ENCODE measurements at regions not wholly inside any gene's neighbourhood (a gene's known extent, or its start where the extent isn't known, plus 50 kb on each side); places are given as distances from the start of the nearest gene placed in this dataset.
"Not testable (repeated sequence)": the region's sequence is repeated elsewhere in the genome, so short reads cannot be mapped to it uniquely, and the experiment has no call there.

DNA sequence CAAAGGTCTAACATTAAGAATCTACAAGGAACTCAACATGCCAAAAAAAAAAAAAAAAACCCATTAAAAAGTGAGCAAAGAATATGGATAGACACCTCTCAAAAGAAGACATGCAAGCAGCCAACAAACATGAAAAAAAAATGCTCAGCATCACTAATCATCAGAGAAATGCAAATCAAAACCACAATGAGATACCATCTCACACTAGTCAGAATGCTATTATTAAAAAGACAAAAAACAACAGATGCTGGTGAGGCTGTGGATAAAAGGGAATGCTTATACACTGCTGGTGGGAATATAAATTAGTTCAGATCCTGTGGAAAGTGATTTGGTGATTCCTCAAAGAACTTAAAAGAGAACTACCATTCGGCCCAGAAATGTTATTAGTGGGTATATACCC lies 257.7 kb upstream of the PLET1 start:
- DNase-seq, result no peak

DNA sequence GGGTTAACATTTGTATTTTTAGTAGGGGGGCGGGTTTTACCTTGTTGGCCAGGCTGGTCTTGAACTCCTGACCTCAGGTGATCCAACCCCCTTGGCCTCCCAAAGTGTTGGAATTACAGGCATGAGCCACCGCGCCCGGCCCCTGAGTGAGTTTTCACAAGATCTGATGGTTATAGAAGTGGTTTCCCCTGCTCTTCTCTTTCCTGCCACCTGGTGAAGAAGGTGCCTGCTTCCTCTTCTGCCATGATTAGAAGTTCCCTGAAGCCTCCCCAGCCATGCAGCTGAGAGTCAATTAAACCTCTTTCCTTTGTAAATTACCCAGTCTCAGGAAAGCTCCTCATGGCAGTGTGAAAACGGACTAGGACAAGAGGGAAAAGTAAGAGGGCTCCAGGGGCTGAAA lies 259.1 kb upstream of the PLET1 start:
- no peak for DNase-seq

DNA sequence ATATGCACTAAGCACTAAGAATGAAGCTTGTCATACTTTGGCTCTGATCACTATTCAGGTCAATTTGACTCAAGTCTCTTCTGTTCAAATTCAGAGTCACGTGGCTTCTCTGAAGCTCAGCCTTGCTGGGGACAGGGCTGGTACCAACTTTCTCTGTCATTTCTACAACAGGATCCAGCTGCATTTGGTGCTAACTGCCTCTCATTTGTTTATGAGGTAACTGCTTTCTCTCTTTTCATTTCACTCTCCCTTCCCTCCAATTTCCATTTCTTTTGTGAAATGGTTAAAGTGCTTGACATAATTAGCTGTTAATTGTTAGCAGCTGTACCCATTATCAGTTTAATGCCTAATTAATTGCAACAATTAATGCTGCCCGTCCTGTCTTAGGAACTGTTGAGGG lies 259.7 kb upstream of the PLET1 start:
- no peak for DNase-seq

DNA sequence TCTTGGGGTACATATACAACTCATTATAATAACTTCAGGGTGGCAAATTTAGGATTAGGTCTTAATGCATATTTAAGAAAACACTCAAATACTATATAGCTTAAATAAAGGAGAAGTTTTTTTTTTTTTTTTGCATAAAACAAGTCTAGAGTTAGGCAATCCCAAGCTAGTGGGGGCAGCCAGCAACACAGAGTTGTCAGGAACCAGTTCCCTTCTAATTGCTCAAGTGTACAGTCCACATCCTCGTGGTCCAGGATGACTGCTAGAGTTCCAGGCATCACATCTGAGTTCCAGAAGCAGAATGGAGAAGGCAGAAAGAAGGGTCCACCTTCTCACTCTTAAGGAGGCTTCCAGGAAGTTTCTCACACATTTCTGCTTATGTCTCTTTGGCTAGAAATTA lies 261.9 kb upstream of the PLET1 start:
- DNase-seq, result no peak

DNA sequence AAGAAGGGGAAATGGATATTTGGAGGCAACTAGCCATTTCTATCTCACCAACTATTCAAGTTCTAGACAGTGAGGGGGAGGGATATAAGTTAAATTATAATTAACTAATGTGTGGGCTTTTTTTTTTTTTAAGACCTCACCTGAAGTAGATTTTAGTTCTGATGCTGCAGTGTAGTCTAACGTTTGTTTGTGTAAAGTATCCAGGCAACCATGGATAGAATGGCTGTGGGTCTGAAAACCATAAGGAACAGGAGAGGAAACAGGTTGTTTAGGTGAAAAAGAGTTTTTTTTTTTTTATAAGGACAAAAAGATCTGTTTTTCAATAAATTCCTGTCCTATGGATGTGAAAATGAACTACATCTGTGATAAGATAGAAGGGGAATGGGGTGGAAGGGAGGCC lies 262.4 kb upstream of the PLET1 start:
- DNase-seq, result no peak

DNA sequence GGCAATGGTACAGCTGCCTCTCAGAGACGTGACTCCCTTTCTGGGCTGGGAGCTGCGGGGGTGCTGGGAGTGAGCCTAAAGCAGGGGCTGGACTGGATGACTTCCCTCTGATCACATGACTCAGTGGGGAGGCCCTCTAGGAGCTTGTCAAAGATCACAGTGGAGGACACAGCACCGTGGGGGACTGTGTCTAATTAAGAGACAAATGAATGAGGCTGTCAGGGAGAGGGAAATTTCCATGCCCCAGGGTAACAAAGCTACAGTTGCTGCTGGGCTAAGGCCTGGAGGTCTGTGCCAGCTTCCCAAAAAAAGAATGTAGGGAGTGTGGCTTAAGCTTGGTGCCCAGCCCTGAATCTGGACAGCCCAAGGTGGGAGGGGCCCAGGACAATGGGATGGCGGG lies 262.8 kb upstream of the PLET1 start:
- DNase-seq, result no peak

DNA sequence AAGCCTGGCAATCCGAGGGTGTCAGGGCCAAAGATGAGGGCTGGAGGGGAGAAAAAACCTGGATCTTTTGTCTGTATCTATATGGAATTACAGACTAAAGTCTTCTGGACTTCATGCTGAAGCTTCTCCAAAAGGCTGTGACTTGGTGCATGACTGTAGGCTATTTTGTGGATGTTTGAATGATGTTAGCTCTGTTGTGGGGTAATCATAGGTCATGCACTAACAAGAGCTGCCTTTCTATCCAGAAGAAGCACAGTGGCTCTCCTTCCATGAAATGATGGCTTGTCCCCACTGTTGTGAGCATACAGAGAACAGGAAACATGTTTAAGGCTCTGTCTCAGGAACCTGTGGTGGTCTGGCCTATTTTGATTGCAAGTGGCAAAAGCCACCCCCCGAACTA lies 263.3 kb upstream of the PLET1 start:
- DNase-seq, result no peak

DNA sequence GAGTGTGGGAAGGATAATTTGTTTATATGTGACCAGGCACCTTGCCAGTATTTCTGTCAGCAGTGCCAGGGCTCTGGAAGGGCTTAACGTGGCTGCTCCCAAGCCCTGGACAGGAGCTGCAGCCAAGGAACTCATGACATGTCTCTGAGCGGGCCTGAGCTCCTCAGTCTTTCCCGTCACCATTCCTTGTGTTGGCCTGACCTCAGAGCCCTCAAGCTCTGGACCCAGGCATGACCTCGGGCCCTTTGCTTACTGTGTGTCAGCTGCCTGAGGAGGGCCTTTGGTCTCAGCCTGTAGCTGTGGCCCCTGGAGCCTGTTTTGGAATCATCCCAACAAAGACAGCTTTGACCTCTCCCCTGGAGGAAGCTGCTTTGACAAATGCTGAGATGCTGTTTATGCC lies 264.1 kb upstream of the PLET1 start:
- no peak for DNase-seq

DNA sequence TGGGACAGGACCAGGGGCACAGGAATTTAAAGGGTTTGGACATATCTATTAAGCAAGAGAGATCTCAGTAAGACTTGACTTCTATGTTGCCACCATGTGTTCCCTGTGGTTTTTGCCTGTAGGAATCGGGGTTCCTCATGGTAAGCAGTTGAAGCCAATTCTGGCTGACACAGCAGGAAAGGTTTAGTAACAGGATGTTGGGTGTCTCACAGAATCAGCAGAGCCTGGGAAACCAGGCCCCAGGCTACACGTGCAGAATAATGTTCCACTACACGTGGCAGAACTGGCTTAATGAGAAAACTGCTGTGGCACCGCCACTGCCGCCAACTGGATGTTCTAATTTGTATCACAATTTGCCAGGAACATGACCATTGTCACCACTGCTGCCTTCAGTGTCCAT lies 264.6 kb upstream of the PLET1 start:
- DNase-seq, result no peak

DNA sequence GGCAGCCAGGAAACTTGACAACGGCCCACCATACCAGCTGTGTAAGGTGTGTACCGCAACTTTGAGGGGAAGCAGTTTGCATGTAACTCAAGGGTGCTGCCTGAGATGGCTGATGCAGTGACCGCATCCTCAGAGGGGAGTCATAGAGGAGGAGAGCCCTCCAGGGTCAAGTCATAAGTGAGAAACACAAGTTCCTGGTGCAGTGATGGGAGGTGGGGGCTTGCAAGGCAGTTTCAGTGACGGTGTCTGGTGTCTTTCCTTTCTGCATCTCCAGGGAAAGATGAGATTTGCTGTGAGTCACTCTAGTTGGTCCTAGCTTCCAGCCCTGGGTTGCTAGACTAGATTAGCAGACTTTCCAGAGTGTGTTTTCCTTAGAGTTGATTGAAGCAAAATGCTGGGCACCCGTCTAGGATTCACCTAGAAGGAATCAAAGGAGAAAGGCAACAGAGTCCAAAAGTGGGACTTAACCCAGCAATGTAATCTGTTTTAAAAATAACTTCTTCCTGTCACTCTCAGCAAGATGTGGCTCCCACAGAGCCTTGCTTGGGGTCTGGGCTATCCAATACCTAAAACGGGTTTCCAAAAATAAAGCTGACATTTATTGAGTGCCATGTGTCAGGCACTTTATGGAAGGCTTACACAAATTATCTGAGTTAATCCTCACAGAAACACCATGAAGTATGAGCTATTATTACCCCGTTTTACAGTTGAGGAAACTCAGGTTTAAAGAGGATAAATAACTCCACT lies 265.4 kb upstream of the PLET1 start:
- no peak for DNase-seq

DNA sequence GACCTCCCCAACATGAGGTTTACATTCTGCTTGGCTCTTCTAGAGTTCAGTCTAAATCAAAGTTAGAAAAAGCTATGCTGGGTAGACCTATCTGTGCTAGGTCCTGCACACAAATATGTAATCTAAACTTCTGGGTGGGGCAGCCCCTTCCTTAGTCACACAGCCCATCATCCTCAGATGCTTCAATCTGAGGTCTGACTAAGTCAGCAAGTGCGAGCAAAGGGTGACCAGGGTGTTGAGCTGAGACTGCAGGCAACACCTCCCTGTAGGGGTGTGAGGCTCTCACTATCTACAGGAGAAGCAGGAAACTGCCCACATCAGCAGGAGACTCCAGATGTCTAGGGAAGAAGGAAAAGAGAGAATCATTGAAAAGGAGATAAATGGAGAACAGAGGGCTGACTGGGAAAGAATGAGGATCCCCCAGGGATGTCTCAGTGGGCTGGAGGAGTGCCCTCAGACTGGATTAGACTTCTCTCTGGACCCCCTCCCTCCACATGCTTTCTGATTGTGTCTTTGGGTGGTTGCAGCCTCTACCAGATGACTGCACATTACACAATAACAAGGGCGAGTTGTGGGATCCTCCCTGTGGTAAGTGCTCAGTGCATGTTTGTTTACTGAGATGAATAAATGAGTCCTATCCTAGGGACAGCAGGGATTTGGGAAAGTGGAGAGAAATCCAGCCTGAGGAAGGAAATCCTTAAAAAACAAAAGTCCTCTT lies 266.2 kb upstream of the PLET1 start:
- DNase-seq, result no peak

DNA sequence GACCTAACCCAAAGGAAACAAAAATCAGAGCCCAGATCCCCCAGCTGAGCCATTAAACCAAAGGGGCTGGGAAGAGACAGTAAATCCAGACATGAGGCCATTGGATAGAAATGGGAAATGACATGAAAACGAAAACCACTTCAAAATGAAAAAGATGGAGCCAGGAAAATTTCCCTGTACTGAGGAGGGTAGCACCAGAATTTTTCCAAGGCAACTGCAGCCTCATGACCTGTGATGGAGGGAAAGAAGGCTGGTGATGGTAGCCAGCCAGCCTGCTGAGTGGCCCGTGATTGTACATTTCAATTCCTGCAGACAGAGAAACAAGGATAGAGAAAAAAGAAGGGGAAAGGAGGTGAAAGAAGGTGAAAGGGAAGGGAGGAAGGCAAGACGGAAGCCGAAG lies 268.4 kb upstream of the PLET1 start:
- no peak for DNase-seq

DNA sequence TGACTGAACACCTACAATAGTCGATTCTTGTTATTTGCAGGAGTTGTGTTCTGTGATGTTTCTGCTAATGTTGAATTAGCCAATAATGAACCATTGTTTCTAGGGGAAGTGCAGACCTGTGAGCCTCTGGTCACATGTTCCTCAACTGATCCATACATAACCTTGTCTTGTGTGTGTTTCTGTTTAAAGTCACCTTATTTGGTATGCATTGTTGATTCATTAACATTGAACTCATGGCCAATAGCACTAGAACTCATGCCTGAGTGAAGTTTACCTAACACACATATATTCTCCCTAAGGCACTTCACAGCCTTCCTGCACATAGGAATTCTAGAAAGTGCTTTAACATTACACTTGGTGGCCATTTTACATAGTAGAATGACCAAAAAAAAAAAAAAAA lies 271.8 kb upstream of the PLET1 start:
- no peak for DNase-seq

DNA sequence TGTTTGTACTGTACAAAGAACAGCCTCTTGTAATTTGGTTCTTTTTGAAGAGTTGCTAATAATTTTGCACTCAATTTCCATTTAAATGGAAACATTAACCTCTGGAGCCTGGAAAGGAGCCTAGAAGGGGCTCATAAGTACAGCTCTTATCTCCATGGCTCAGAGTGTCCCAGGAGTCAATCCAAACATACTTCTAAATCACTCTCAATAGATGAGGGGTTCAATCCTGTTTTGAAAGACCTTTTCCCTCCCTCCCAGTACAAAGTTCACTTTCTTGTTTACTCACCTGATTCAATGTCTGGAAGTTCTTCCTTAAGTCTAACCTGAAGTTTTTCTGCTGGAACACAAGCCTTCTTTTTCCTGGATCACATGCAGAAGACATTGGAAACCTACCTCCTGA lies 273.0 kb upstream of the PLET1 start:
- no peak for DNase-seq

DNA sequence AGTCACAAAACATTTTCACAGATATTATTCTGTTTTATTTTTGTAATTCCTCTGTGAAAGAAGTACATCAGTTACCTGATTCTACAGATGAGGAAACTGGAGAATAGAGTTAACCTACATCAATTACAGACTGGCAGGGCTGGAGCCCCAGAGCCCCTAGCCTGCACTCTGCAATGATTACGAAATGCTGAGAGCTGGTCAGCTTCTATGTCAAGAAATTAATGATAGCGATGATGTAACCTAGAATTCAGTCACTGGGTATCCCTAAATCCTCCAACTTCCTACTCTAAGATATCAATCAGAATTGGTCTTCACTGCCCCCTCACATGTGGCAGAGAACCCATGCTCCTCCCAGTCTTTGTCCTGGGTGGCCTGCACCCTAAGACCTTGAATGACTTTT lies 273.5 kb upstream of the PLET1 start:
- DNase-seq, result no peak

DNA sequence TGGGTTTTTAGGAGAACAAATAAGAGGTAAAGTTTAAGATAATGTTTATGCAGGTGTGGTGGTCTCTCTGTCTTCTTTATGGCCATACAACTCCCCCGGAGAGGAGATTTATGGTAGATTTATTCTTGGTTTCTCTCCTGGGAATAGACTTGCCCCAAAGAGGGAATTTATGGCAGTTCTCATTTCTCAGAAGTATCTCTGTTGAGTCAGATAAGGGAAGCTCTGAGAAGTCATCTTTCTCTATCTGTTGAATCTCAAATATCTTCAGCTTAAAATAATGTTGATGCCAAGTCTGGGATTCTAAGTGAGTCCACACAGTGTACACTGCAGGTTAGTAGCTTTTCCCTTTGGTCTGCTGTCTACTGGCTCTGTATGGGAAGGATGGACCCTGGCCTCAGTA lies 276.4 kb upstream of the PLET1 start:
- DNase-seq, result no peak

DNA sequence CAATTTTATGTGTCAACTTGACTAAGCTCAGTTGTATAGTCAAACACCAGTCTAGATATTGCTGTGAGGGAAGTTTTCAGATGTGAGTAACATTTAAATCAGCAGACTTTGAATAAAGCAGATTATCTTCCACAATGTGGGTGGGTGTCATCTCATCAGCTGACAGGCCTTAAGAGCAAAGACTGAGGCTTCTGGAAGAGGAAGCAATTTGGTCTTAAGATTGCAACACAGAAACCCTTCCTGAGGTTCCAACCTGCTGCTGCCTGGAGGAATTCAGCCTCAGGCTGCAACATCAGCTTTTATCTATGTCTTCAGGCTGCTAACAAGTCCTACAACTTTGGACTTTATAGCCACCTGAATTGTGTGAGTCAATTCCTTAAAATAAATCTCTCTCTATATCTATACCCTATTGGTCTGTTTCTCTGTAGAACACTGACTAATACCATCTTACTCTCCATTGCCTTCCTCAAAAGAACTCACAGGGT lies 277.2 kb upstream of the PLET1 start:
- no peak for DNase-seq

DNA sequence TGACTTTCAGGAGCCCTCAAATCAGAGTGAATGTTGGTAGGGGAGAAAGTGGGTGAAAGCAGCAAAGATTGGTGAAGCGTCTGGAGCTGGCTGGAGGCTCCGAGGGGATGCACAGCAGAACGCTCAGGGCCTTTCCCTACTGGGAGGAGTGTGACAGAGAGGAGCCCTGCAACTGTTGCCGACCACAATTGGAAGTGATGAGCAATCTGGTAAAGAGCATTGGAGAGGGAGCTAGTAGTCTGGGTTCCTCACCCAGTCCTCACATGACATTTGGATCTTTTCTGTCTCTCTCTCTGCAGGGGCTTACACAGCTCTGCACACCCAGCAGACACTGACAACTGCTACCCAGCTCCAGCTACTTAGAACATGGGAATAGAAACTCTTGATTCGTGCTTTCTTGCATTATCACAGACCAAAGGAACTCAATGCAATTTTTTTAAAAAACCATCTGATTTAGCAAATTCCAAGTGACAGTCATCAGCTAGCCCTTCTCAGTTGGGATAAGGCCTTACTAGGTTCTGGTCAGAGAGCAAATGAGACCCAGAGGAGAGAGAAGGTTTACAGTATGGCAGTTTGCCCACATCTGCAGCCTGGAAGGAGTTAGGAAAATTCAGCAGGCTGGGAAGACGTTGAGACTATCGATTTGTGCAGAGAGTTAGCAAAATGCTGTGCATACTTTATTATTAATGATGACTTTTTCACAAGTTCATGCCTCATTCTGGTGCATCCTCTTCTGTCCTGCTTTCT lies 278.0 kb upstream of the PLET1 start:
- DNase-seq, result no peak

DNA sequence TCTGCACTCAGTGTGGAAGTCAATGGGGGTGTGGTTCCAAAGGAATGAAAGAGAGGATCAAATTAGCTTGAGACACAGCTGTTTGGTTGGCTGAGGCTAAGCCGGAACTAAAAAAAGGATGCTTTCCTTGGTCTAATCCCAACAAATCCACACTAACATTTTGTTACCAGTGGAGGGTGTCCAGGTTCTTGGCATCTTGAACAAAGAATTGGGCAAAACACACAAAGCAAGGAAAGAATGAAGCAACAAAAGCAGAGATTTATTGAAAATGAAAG lies 278.6 kb upstream of the PLET1 start:
- DNase-seq, result not testable (repeated sequence)

DNA sequence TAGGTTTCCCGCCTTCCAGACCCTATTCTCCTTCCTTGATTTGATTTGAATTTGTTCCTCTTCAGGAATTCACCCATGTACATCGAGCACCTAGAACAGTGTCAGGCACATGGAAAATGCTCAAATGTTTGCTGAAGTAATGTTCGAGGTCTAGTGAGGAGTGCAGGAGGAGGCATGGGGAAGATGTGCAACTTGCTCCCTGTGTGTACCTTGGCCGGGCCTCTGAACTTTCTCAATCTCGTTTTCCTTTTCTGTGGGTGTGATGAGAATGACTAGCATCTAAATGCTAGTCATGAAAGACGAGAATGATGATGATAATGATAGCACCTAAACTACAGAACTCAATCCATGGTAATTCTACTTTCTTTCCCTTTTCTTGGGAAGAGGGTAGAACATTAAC lies 279.1 kb upstream of the PLET1 start:
- no peak for DNase-seq

DNA sequence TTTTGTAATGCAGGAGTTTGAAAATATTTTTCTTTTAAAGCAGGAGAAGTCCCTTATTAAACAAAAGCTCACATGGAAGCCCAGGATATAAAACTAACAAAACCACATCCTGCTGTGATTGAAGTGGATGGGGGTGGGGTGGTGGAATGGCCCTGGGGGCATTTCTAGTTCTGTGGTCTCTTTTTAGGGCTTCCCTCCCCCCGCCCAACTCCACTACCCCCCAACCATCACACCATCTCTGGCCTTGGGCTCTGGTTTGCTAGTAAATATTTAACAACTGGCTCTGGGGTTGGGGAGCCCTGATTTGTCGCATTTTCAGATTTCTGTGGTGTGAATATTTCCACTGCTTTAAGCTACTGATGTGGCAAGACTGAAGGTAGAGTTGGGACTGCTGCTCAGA lies 279.6 kb upstream of the PLET1 start:
- no peak for DNase-seq

DNA sequence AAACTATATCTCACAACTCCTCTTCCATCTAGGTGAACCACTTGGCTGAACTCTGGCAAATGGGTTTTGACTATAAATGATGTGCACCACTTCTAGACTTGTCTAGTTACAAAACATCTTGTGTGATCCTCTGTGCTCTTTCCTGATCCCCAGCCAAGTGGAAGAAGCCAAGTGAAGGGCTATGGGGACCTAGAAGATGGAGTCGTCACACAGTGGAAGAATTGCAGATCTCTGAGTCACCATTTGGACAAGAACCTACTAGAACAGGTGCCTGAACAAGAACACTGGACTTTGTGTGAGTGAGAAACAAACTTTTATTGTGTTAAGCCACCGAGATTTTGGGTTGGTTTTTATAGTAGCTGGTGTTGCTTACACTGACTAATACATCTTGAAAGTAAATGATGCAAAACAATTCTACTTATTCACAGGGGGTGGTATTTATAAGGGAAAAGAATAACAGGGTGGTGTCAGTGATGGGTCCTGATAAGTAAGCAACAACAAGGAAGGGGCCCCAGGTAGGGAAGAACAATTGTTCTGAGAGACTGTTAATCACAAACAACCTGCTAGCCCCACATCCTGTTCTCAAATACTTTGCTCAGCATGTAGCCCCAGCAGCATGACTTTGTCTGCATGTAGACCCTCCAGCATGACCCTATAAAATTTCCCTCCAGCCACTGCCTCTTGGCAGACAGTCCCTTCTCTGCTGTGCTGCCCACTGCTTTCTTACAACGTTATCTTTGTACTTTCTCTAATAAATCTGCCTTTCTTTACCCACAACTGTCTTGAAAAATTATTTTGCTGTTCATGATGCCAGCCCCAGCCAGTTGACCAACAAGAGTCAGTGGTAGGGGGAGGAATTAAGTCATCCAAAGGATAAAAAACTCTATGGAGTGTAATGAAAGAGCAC lies 280.7 kb upstream of the PLET1 start:
- no peak for DNase-seq

DNA sequence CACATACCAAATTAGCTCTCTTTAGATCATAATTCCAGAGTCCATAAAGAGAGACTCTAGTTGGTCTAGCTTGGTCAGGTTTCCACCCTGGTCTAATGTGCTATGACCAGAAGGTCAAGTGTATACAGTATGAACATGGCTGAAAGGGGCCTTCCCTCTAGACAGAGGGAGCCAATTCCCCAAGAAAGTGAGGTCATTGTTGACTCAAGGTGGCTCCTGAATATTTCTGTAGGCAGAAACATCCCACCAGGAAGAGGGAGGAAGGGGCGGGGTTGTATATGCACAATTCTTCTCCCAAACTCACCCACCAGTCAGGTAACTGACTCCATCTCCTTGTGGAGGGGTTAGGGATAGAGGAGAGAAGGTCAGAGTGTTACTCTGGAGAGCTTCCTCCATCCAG lies 281.8 kb upstream of the PLET1 start:
- DNase-seq, result no peak
